ENCODE measurements at regions not wholly inside any gene's neighbourhood (a gene's known extent, or its start where the extent isn't known, plus 50 kb on each side); places are given as distances from the start of the nearest gene placed in this dataset.

DNA sequence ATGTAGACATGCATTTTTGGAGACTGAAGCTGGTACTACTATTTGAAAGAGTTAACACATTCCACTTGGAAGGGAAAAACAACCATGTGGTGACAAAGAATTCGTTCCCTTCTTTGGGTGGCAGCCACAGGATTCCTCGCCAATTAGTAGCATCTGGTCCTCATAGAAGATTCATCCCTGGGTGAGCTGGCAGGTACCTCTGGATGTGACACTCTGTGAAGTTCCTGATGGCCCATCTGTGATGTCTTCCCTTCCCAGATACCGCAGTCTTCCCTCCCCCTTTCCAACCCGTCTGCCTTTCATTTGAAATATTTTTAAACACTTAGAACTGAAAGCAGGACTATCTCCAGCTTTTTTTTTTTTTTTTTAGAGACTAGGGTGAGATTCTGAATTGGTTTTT is 569.5 kb downstream of the TYW1 start:
- DNase-seq, result no peak

- DNase-seq, result no peak
These were observed 574.5 kb downstream of the TYW1 start for GRCh38 chr7:67571026-67571545.

DNA sequence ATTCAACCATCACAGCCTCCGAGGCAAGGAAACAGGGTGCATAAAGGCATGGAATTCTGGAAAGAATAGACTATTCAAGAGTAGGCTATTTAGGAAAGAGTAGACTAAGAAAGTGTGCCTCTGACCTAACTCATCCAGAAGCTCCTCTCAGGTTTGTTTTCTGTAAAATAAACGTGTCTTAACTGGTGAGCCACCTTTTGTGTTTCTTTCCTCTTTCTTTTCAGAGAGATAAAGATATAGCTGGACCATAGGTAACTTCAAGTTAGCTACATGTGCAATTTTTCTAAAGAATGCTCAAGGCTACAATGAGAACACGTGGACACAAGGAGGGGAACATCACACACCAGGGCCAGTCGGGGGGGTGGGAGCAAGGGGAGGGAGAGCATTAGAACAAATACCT is 577.0 kb downstream of the TYW1 start:
- DNase-seq, result no peak

GRCh38 chr7:67588631-67589030 is 592.0 kb downstream of the TYW1 start:
- DNase-seq, result no peak

- DNase-seq, result no peak
These were observed 592.5 kb downstream of the TYW1 start for GRCh38 chr7:67589183-67589582.

GRCh38 chr7:67590649-67591048 is 594.0 kb downstream of the TYW1 start:
- no peak for DNase-seq

DNA sequence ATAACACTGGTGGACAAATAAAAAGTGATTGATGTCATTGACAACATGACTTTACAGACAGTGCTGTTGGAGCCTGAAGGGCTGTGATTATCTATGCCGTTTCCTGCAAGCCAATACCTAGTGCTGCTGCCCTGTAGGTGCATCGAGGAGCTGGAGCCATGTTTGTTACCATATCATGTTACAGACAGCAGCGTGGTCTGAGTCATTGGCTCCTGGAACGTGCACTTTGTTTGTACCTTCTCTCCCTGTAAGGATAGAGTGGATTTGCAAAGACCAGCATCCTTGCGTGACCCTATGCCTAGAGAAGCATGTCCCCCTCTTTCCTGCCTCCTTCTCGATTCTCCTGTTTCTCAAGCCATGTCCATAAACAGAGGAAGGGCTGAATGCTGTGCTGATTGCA is 597.2 kb downstream of the TYW1 start:
- no peak for DNase-seq

GRCh38 chr7:67595431-67596180 is 599.0 kb downstream of the TYW1 start:
- no peak for DNase-seq

DNA sequence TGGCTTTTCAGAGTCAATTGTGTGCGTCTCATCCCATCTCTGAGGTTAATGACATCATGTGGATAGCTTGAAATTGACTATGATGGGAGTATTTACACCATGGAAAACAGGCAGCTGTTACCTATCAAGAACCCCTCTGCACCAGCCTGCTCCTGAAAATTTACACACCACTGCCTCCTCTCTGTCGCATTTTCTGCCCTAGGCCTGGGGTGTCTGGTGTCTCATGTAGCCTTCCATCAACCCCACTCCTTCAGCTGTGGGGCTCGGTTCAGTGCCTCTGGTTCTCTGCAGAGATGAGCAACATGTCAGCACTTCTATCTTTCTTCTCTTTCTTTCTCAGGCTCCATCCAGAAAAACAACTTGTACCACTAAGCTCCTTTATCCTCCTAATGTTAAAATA is 600.5 kb downstream of the TYW1 start:
- DNase-seq, result no peak

DNA sequence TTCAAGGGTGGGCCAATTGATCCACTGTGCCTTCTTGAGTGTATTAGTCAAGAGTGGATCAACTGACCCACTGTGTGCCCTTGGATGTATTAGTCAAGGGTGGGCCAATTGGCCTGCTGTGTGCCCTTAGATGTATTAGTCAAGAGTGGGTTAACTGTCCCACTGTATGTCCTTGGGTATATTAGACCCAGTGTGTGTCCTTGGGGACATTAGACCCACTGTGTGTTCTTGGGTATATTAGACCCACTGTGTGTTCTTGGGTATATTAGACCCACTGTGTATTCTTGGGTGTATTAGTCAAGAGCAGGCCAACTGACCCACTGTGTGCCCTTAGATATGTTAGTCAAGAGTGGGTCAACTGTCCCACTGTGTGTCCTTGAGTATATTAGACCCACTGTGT is 601.8 kb downstream of the TYW1 start:
- no peak for DNase-seq

GRCh38 chr7:67599331-67600062 is 602.9 kb downstream of the TYW1 start:
- DNase-seq, result no peak

DNA sequence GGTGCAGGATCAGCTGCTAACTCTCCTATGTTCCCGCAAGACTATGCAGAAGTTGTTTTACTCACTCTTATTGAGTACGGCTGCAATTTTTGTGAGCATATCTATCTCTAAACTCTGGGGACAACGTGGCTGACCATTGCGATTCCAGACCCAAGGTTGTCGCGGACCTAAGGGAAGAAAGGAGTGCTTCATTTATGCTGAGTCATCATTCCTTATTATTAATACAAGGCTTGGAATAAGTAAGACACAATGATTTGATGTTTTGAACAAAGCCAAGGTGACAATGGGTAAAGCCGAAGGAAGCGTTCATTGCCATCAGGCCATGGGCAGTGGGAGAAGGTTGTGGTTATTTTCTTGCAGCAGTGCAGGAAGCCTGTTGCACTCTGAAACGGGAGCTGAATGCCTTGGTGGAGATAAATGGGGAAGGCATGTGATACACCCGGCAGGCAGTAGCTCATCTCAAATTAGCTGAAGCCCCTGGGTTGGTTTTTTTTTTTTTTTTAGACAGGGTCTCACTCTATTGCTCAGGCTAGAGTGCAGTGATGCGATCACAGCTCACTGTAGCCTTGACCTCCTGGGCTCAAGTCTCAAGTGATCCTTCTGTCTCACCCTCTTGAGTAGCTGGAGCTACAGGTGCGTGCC is 605.7 kb downstream of the TYW1 start:
- no peak for DNase-seq

- DNase-seq, result no peak
These were observed 608.1 kb downstream of the TYW1 start for GRCh38 chr7:67604461-67605386.

DNA sequence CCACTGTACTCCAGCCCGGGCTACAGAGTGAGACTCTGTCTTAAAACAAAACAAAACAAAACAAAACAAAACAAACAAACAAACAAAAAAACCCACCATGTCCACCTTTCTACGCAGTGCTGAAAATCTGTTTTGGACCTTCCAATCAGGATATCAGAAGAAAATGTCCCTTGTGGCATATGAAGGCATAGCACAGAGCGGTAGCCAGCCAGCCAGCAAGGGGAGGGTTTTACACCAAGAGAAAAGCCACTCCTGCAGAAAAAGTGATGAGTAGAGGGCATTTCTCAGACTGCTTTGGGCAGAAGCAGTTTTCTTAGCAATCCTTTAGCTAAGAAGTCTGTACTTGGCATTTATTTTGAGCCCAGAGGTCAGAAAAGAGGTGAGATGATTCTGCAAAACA is 612.2 kb downstream of the TYW1 start:
- DNase-seq, result no peak

DNA sequence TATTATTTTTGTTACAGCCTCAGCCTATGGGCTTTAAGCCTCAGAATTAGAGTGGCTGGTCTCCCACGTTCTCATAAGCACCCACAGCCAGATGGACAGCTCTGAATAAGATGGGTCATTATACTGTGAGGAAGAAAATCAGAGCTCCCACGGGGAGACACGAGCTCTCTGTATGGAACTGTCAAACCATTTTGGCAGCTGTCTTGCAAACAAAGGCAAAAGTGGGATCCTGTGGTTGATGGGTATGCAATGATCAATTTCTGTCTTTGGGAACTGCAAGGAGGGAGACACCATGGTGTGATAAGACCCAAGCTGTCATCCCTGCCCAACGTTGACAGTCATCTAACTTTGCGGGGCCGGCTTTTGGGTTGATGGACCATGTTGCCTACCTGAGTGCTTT is 614.3 kb downstream of the TYW1 start:
- DNase-seq, result no peak

DNA sequence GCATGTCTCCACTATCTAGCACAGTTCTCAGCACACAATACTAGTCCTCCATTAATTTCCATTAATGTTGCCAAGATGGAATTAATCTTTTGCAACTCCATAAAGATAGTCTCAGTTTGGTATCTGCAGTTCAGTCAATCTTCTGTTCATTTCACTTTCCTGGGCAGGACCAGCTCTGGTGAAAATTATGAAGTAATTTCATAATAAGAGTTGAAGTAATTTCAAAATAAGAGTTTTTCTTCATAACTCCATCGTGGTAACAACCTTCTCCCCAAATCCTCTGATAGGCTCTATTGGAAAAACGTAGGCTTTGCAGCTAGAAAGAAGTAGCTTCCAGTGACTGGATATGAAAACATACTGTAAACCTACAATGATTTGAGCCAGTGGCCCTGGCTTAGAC is 618.2 kb downstream of the TYW1 start:
- DNase-seq, result no peak

DNA sequence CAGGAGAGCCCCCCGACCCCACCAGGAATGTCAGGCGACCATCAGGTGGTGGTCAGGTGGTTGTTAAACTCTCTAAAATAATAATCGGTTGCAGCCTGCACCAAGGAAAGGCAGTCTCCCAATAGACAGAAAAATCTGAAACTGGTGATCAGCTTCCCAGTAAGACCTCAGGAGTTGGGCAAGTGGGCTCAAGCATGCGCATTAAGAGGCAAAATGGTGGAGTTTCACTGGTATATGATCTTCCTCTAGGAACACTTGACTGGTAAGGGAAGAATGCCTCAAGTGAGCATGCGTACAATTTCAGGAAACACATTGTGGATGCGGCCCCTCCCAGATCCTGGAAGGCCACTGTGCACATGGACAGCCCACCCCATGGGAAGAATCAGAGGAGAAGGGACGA is 619.9 kb downstream of the TYW1 start:
- no peak for DNase-seq

- DNase-seq, result no peak
These were observed 622.0 kb downstream of the TYW1 start for GRCh38 chr7:67618556-67619162.

- no peak for DNase-seq
These were observed 622.5 kb downstream of the TYW1 start for GRCh38 chr7:67619175-67619574.

DNA sequence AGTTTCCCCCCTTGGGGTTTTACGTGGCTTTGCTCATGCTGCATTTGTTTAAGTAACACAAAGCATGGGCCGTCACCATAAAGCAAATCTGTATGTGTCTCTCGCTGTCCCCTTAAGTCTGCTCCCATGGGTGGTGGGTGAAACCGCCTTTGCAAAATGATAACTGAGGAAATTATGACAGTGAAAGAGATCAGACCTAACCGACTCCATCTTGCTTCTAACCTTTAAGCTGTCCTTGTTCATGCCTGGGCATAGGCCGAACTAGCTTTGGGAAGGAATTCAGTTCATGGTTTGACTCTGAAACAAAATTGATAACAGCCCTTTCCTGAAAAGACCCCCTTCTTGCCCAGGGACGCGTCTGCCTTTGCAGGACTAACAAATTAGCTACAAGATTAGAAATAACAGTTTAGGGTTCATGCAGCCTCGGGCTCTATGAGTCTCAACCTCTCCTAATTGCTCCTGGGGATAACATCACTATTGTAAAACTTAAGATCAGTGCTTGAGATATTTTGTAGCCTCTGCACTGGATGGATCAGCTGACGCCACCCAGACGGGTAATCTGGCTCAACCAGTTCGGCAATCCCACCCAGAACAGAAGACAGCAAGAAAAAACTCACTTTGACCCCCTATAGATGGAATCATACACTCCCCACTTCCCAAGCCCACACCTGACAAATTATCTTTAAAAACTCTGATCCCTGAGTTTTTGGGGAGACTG is 623.7 kb downstream of the TYW1 start:
- DNase-seq, result no peak

GRCh38 chr7:67621704-67622103 is 625.1 kb downstream of the TYW1 start:
- DNase-seq, result no peak
